Right kidney (tissue), 1 donor: ENCODE measurements at regions not wholly inside any gene's neighbourhood (a gene's known extent, or its start where the extent isn't known, plus 50 kb on each side); places are given as distances from the start of the nearest gene placed in this dataset.

Experiments
- DNase-seq: peaks from one replicate; pipeline ENCODE4 v3.0.0-alpha.2; 2016

DNA sequence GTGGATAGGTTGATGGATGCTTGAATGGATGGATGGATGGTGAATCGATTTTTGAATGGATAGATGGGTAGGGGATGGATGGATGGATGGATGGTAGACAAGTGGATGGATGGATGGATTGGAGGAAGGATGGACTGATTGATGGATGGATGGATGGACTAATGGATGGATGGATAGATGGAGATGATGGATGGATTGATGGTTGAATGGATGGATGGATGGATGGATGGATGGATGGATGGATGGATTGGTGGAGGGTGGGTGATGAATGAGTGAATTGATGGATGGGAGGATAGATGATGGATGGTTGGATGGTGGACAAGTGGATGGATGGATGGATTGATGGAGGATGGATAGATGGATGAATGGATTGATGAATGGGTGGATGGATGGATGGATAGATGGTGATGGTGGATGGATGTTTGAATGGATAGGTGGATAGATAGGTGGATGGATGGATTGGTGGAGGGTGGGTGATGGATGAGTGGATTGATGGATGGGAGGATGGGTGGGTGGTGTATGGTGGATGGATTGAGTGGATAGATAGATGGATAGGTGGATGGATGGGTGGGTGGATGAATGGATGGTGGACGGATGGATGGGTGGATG, 1140.9 kb downstream of the BRD1 start:
- DNase-seq: no peak

DNA sequence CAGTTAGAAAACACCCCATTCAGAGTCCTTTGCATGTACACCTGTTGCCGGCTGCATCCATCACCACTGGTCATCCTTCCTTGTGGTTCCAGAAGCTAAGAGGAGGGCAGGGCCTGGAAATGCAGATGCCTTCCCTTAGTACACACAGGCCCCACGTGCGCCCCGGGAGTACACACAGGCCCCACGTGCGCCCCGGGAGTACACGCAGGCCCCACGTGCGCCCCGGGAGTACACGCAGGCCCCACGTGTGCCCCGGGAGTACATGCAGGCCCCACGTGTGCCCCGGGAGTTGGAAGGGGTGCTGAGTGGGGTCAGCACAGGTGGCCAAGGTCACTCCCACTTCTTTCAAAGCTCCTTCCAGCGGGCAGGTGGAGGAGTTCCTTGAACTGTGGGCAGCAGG, 1141.9 kb downstream of the BRD1 start:
- DNase-seq: no peak

DNA sequence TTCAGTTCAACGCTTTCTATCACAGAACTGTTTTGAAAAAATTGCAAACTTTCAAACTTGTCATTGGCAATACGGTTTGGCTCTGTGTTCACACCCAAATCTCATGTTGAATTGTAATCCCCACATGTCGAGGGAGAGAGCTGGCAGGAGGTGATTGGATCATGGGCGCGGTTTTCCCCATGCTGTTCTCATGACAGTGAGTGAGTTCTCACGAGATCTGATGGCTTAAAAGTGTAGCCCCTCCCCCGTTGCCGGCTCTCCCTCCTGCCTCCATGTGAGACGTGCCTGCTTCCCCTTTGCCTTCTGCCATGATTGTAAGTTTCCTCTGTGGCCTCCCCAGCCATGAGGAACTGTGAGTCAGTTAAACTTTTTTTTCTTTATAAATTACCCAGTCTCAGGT, 1144.0 kb downstream of the BRD1 start:
- no peak for DNase-seq

DNA sequence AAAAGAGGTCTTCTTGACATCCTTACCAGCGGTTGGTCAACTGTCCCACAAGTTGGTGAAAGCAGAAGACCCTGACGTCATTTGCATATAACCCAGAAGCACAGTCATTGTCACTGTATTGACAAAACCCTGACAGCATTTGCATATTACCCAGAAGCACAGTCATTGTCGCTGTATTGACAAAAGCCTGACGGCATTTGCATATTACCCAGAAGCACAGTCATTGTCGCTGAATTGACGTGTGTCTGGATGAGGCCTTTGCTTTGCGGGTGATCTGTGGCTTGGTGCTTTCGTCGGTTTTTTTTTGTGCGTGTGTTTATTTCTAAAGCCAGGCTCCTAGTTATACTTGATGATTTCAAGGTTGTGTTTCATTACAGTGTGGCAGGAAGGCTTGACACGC, 1145.2 kb downstream of the BRD1 start:
- DNase-seq: no peak

DNA sequence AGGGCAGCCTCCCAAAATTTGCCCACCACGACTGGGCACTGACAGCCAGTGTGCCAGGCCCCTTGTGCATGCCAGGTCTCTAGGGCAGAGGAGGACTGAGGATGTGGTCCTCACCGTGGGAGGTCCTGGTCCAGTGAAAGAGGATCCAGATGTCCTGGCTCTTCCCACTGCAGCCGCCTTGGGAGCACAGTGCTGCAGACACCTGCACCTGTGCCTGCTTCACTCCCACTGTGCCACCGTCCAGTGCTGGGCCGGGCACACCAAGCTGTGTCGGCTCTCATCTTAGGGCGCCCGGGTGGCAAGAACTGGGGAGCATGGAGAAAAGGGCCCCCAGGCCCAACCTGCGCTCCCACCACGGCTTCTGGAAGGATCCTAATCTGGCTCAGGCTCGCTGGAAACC, 1147.1 kb downstream of the BRD1 start:
- DNase-seq: no peak

DNA sequence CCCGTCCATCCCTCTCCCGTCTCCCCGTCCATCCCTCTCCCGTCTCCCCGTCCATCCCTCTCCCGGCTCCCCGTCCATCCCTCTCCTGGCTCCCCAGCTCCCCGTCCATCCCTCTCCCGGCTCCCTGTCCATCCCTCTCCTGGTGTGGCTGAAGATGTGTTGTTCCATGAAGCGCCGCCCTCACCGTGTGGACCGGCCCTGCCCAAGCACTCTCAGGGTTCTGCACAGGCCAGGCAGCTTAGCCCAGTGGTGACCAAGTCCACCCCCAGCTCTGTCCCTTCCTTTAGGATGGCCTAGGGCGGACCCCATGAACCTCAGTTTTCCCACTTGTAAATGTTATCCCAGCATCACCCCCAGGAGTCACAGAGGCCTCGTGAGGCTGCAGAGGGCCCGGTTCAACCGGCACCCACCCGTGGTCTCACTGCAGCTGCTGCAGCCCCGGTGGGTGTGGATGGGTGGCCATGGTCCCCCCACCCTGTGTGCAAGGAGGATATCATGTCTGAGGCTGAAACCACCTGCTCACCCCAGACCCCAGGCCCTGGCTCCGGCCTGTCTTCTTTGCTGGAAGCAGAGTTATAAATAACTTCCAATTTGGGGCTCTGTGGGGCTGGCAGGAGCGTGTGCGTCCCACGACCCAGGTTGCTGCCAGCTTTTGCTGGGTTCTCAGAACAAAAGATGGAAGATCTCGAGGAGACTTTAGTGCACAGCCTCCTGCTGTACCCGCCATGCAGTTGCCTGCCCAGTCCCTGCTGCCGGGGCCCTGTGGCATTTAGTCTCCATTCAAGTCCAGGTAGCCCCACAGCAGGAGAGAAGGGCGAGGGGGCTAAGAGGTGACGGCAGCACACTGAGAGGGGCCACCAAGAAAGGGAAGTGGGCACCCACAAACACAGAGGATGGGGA, 1147.8 kb downstream of the BRD1 start:
- DNase-seq: no peak

DNA sequence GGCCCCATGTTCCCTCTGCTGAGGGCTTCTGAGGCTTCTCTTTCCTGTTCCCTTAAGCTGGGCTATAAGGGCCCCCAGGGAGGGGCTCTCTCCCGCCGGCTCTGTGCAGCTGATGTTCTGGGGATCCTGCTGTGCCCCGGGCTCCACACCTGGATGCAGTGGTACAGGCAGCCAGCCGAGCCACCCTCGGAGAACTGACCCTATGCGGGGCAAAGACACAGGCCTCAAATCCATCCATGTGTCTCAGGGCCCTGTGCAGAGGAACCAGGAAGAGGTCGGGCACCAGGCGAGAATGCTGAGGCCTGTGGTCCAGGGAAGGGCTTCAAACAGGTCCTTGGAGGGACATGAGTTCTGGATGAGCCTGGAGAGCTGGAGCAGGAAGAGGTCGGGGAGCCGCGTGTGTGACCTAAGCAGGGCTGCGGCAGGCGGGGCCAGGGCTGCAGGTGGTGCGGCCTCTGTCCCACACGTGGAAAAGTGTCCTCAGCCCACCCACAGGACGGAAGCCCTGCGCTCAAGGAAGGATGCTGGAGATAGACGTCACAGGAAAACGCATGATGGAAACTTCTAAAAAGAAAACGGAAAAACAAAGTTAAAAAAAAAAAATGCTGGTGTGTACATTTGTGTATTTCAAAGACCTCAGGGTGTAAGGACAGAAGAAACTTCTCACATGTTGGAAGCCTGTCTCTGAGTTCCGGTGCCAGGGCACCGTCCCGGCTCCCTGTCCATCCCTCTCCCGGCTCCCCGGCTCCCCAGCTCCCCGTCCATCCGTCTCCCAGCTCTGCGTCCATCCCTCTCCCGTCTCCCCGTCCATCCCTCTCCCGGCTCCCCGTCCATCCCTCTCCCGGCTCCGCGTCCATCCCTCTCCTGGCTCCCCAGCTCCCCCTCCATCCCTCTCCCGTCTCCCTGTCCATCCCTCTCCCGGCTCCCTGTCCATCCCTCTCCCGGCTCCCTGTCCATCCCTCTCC, 1149.2 kb downstream of the BRD1 start:
- DNase-seq: no peak

DNA sequence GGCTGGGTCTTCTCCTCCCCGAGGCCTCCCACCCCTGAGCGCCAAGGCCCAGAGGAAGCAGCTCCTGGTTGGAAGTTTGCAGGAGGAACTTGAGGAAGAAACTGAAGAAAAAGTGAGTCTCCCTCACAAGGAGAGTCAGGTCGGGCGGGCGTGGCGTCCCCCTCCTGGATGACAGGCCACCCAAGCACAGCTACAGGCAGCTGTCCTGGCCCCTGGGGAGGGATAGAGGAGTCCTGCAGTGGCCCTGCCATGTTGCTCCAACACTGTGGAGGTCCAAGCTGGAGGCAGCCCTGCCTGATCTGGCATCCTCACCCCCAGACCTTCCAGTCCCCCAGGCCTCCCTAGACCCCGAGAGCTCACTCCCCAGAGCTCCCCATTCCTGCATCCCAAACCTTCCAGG, 1150.1 kb downstream of the BRD1 start:
- no peak for DNase-seq

DNA sequence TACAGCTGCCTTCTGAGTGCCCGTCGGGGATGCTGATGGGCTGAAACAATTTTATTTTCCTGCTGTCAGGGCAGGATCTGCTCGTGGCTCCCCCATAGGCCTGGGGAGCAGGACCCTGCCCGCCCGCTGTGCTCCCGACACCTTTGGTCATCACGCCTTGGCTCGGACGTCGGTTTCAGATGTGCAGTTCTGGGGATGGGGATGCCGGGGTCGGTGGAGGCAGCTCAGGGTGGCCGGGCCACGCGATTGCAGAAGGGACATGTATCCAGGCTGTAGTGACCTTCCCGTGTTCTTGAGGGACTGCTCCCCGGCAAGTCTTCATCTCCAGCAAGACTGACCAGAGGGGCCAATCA, 1150.5 kb downstream of the BRD1 start:
- no peak for DNase-seq

DNA sequence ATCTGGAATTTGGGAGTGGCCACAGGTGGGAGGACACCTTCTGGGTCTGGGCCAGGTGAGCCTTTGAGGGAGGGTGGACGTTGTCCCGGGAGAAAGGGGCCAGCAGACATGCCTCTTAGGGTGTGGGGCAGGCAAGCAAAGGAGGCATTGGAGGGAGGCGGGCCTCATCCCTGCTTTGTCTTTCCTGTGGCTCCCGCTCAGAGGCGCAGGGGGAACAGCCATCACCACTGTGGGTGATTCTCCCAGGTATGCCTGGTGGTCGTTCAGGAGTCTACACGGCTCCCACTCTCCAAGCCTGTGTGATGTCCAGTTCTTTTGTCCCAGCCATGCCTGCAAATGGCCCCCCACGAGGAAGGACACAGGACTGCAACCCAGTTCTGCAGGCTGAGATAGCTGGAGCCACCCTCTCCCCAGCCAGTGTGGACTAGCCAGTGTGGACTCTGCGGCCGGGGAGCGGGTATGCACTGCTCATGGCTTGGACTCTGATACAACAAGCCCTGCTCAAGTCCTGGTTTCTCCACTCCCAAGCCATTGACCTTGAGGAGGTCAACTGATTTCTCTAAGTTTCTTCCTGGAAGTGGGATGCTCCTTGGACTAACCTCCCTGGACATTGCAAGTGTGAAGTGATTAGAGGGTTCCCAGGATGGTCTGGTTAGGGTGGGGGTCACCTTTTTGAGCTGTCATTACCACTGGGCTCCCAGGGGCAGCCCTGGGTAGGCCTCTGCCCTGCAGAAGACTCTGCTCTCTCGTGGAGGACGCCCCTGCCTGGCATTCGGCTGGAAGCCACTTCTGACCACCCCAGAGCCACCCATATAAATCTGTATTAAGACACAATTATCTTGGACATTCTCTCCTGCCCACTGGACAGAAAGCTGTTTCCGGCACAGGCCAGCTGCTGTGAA, 1151.2 kb downstream of the BRD1 start:
- DNase-seq: no peak

DNA sequence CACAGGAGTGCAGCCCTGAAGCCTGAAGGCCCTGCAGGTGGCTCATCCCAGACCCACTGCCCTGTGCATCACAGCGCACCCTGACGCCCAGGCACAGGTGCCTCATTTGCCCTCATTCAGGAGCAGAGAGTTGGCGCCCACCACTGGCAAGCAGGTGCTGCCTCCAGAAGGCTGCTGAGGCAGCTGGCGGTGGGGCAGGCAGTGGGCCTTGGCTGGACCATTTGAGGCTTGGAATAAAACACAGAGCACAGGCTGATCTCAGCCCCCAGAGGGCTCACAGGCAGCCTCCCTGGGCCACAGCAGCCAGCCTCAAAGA, 1151.9 kb downstream of the BRD1 start:
- DNase-seq: no peak

DNA sequence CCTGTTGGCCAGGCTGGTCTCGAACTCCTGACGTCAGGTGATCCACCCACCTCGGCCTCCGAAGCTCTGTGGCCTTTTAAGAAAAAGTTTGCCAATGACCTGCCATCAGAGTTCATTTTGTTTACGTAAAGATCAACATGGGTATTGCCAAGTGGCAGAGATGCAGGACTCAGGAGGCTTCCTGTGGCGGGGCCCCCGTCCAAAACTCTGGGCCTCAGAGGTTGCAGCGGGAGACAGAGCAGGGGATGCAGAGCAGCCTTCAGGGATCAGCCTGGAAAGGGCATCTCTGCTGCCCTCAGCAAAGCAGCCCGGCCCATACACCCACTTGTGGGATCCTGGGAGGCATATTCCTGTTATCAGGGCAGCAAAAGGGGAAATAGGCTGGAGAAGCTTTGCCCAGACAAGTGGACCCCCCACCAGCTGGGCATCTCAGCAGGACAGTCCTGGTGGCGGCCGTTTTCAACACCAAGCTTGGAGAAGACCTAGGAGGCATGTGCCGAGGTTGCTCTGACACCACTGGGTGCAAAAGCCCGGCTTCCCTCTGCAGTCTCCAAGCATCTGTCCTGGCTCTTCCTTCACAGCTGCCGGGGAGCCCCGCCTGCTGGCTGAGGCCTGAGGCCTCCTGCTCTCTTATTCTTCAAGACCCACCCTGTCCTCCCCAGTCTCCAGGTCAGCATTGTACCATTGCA, 1152.4 kb downstream of the BRD1 start:
- DNase-seq: no peak

DNA sequence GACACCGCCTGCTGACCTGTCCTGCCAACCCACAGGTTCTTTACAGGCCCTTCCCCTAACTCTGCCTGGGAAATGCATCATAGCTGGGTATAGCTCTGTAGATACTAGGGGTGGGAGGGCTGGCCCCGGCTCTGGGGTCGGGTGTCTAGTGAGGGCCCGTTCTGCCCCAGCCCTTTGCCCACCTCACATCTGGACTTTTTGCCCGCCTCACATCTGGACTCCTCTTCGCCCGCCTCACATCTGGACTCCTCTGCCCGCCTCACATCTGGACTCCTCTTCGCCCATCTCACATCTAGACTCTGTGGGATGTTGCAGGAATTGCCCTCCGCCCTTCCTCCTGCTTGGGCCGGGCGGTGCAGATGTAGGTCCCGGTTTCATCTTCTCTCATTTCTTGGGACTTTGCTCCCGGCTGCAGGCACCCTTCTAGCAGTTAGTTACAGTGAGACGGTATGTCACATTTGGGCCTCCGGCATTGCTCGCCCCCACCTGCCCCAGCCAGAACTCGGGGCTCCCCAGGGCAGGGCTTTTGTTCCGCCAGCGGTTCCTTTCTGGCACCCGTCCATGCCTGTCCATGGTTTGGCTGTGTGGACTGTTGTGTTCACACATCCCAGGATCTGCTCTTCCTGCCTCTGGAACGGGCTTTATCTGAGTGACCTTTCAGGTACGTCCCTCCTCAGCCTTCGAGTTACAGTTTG, 1153.7 kb downstream of the BRD1 start:
- no peak for DNase-seq

DNA sequence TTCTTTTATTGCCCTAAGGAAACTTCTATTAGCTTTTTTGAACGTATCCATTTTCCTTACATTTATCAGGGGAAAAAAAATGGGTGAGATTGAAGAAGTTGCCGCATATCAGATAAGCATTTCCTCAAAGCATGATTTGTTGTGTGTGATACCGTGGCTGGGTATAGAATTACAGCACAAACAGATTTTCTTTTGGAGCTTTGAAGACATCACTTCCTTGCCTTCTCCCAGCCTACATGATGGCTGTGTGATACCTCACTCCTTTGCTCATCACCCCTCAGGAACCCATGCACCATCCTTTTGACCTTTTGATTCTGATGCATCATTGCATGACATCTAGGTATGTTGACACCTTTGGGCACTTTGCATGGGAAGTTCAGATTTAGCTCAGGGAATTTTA, 1155.3 kb downstream of the BRD1 start:
- no peak for DNase-seq

DNA sequence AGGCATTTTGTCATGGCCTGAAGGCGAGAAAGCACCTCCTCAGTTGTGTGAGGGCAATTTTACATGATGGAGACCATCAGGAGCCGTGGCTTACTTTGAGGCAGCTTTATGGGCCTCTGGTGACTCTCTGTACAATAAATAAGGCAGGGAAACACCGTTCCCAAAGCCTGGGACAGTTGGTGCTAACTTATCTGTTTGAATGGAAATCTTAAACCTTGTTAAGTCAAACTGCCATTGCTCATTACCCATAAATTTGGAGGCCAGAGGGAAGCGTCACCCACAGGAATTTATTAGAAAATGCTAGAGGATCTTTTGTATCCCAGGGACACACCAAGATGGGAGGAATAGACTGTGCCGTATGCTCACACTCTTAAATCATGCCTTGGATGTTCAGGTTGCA, 1156.9 kb downstream of the BRD1 start:
- peak; percentile 17 for DNase-seq

DNA sequence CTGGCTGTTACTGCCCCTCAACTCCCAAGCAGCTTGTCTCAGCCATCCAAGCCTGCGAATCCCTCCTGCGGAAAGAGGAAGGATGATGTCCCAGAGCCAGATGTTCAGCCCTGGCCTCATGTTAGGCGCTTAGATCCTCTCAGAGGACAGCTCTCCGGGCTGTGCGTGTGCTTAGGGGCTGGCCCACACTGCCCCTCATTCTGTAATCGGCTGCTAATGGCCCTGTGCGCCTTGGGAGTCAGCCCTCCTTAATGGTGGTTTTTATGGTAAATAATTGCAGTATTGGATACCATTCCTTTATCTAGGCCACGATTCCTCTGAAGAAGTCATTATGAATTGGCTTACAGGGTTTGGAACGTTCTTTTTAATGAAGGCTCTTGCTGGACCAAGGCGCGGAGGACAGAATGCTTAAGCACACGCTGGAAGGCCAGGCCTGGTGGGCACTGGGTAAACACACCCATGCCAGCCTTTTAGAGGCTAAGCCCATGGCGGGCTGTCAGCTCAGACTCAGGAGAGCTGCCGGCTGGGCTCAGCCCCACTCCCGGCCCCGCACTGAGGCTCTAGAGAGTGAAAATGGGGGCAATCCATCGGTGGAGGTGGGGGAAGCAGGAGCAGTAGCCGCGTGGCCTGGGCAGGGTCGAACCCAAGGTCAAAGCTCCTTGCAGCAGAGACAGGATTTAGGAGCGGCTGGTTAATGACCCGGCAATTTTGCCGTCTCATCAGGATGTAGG, 1157.5 kb downstream of the BRD1 start:
- DNase-seq: peak; percentile 17

DNA sequence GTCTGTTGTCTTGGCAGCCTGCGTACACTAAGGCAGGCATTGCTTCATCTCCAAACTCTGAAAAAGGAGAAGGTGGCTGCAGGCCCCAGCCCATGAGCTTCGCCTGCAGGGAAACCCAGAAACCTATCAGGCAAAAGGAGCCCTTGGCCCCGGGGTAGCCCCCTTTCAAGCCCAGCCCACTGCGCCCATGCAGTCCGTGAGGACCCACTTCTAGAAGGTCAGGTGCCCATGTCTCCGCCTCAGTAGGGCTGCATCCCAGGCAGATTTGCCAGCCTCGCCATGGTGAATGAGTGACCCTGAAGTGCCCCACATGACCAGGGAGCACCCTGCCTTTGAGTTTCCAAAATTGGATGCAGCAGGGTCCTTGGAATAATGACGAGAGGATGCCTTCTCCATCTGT, 1158.4 kb downstream of the BRD1 start:
- DNase-seq: no peak

DNA sequence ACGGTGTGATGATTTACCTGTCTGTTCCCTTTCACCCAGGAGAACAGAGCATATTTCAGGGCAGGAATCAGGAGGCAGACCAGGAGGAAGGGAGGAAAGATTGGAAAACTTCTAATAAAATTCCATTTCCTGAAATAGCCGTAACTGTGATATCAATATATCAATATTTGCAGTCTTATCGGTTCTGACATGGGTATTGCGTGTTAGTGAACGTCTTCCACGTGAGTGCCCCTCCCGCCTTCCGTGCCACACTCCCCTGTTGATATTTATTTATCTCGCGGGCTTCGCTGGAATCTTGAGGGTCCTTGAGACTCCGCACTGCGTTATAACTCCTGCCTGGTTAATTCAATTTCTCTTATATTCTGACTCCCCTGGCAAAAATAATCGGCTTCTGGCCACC, 1160.4 kb downstream of the BRD1 start:
- no peak for DNase-seq

DNA sequence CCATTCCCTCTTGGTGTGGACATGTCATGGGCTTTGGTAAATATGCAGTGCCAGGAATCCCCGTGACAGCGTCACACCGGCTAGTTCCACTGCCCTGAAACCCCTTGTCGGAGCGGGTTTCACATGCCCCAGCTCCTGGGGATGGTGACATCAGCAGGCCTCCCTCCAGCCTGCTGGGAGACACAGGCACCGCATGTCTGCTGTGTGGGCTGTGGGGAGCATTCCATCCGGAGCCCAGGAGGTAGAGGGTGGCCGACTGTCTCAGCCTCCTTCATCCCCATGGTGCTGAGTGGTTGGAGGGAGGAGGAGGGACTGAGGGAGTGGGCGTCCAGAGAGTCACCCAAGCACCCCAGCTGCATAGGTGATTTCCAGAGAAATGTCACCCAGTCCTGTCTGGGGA, 1161.1 kb downstream of the BRD1 start:
- DNase-seq: no peak

DNA sequence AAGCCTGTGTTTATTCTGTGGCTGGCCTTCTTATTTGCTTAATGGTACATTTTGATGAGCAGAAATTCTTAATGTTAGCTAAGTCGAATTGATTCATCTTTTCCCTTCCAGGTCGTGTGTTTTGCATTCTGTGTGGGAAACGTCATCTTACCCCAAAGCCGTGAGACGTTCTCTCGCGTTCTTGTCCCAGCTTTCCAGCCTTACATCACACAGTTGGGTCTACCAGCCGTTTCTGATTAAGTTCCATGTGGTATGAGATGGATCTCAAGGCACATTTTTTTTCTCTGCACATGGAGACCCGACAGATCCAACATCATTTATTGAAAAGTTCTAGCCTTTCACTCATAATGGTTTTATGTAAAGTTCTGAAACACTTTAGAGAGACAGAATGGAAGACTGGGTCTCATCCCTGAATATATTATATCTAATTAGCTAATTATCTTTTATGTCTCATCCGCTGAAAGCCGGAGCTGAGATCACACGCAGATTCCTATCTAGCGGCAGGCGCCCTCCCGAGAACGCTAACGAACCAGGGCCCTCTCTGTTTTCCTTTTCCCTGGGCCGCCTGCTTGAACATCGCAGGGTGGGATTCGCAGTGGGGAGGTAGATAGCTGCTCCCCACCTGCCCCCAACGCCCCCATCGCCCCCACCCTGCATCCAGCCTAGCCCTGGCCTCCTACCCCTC, 1162.2 kb downstream of the BRD1 start:
- DNase-seq: no peak
